ENCODE measurements at regions not wholly inside any gene's neighbourhood (a gene's known extent, or its start where the extent isn't known, plus 50 kb on each side); places are given as distances from the start of the nearest gene placed in this dataset.

GRCh38 chr6:7008451-7008988 lies 99.2 kb upstream of the RREB1 start:
- TF ChIP-seq CTCF (IDR thresholded peaks at IDR 0.05) (no peak), POLR2A (IDR thresholded peaks at IDR 0.05) (no peak)

All from esophagus squamous epithelium (tissue), 4 donors.